SK-N-SH (cell line): ENCODE measurements at regions not wholly inside any gene's neighbourhood (a gene's known extent, or its start where the extent isn't known, plus 50 kb on each side); places are given as distances from the start of the nearest gene placed in this dataset.

ENCODE experiments used
- CTCF ChIA-PET: fragments of 300-600, 350-600 bp; formaldehyde crosslinking; extraction: SDS; loops from one replicate; lab custom pipeline; 2021; lab: Yijun Ruan, JAX
- POLR2A ChIA-PET: fragments of 350-600 bp; sonication (Branson Sonifier 250); formaldehyde crosslinking; extraction: SDS; loops from one replicate; lab custom pipeline; 2020; ENCODE audit warnings: antibody characterized with exemption, inconsistent platforms; lab: Yijun Ruan, JAX
- DNase-seq: peaks from one replicate; pipeline ENCODE4 v3.0.0; 2012
- H2AFZ ChIP-seq: fragments of 200-600 bp; sonication (generic); 2 replicates; pipeline ENCODE4 v1.8.1; 2016; ENCODE audit warnings: antibody characterized with exemption, mild to moderate bottlenecking, low read depth
- H3F3A ChIP-seq: fragments of 200-600 bp; sonication (generic); replicated peaks from 2 replicates; pipeline ENCODE3; 2016; ENCODE audit warnings: antibody characterized with exemption, mild to moderate bottlenecking; ENCODE audit not compliant: insufficient read depth
- H3K27ac ChIP-seq, 2 experiments: fragments of 200-500 bp in 1 of 2; fragments of 200-600 bp in 1 of 2; sonication (Bioruptor generic) in 1 of 2; sonication (generic), shearing (Covaris generic) in 1 of 2; 2 replicates each; pipeline versions ENCODE4 v1.5.1 to v1.6.1; 2014 to 2016; ENCODE audit warnings: low read depth in 2 of 2, inconsistent platforms in 1 of 2, low read length in 1 of 2, mild to moderate bottlenecking in 1 of 2, mixed read lengths in 1 of 2
- H3K27me3 ChIP-seq: fragments of 200-600 bp; sonication (generic), shearing (Covaris generic); 2 replicates; pipeline ENCODE4 v1.6.1; 2016; ENCODE audit warnings: mixed run types; ENCODE audit not compliant: insufficient read depth
- H3K36me3 ChIP-seq, 2 experiments: fragments of 200-500 bp in 1 of 2; fragments of 200-600 bp in 1 of 2; sonication (Bioruptor generic) in 1 of 2; sonication (generic) in 1 of 2; replicated peaks in 1 of 2; 2 replicates each; pipeline versions ENCODE3 to v1.5.1; 2014 to 2016; ENCODE audit warnings: low read length in 1 of 2, mild to moderate bottlenecking in 1 of 2; ENCODE audit not compliant: insufficient read depth in 2 of 2, control insufficient read depth in 1 of 2
- H3K4me1 ChIP-seq, 2 experiments: fragments of 200-500 bp in 1 of 2; fragments of 200-600 bp in 1 of 2; sonication (Bioruptor generic) in 1 of 2; sonication (generic), shearing (Covaris generic) in 1 of 2; 2 replicates each; pipeline versions ENCODE4 v1.5.1 to v1.6.1; 2014 to 2016; ENCODE audit warnings: low read depth in 1 of 2, low read length in 1 of 2, mixed run types in 1 of 2; ENCODE audit not compliant: insufficient read depth in 2 of 2, control insufficient read depth in 1 of 2
- H3K4me2 ChIP-seq: fragments of 200-600 bp; sonication (generic), shearing (Covaris generic); 2 replicates; pipeline ENCODE4 v1.6.1; 2017; ENCODE audit warnings: mixed run types
- H3K4me3 ChIP-seq, 2 experiments: fragments of 200-500 bp in 1 of 2; fragments of 200-600 bp in 1 of 2; sonication (Bioruptor generic) in 1 of 2; sonication (generic), shearing (Covaris generic) in 1 of 2; 2 replicates each; pipeline versions ENCODE4 v1.5.1 to v1.8.1; 2014 to 2016; ENCODE audit warnings: low read depth in 2 of 2, inconsistent platforms in 1 of 2, low read length in 1 of 2, mild to moderate bottlenecking in 1 of 2, mixed read lengths in 1 of 2, moderate library complexity in 1 of 2
- H3K79me2 ChIP-seq: fragments of 200-600 bp; sonication (generic); 2 replicates; pipeline ENCODE4 v1.8.1; 2017; ENCODE audit warnings: mild to moderate bottlenecking; ENCODE audit not compliant: insufficient read depth
- H3K9ac ChIP-seq: fragments of 200-600 bp; sonication (generic); 2 replicates; pipeline ENCODE4 v1.6.1; 2017; ENCODE audit warnings: mixed run types
- H3K9me2 ChIP-seq: fragments of 200-600 bp; sonication (generic); 2 replicates; pipeline ENCODE4 v1.6.1; 2017; ENCODE audit warnings: mixed run types
- H3K9me3 ChIP-seq: fragments of 200-600 bp; sonication (generic); 2 replicates; pipeline ENCODE4 v1.6.1; 2017; ENCODE audit warnings: mixed run types, mild to moderate bottlenecking, moderate library complexity
- H4K20me1 ChIP-seq: fragments of 200-600 bp; sonication (generic); 2 replicates; pipeline ENCODE4 v1.6.1; 2017; ENCODE audit warnings: mild to moderate bottlenecking, mixed run types; ENCODE audit not compliant: insufficient read depth
- CTCF ChIP-seq: fragments of 200-600 bp; sonication (generic); IDR thresholded peaks from 2 replicates; pipeline ENCODE4 v1.6.1; 2017; ENCODE audit warnings: antibody characterized with exemption, mild to moderate bottlenecking, moderate library complexity
- EP300 ChIP-seq, 2 experiments: IDR thresholded peaks; 2 replicates each; pipeline versions ENCODE4 v1.4.0 to v1.6.1; 2012; ENCODE audit warnings: borderline replicate concordance in 1 of 2, low read depth in 1 of 2, low read length in 1 of 2
- FOSL2 ChIP-seq: IDR thresholded peaks from 2 replicates; pipeline ENCODE4 v1.4.0; 2012; ENCODE audit warnings: low read depth, mild to moderate bottlenecking, moderate library complexity, borderline replicate concordance
- GABPA ChIP-seq: IDR thresholded peaks from 2 replicates; pipeline ENCODE4 v1.4.0; 2012; ENCODE audit warnings: low read depth, mild to moderate bottlenecking
- JUND ChIP-seq: IDR thresholded peaks from 2 replicates; pipeline ENCODE4 v1.4.0; 2012
- MAX ChIP-seq: IDR thresholded peaks from 2 replicates; pipeline ENCODE4 v1.4.0; 2012; ENCODE audit warnings: low read depth
- NRF1 ChIP-seq: IDR thresholded peaks from 2 replicates; pipeline ENCODE4 v1.6.1; 2012; ENCODE audit warnings: low read depth, mild to moderate bottlenecking, low read length
- POLR2AphosphoS5 ChIP-seq: IDR thresholded peaks from 2 replicates; pipeline ENCODE4 v1.6.1; 2012; ENCODE audit warnings: low read depth, low read length
- RAD21 ChIP-seq: IDR thresholded peaks from 2 replicates; pipeline ENCODE4 v1.6.1; 2012; ENCODE audit warnings: mild to moderate bottlenecking, low read length
- REST ChIP-seq: IDR thresholded peaks from 2 replicates; pipeline ENCODE4 v1.6.1; 2012; ENCODE audit warnings: mild to moderate bottlenecking, low read depth, low read length, moderate library complexity
- SMC3 ChIP-seq: IDR thresholded peaks from 2 replicates; pipeline ENCODE4 v1.6.1; 2012; ENCODE audit warnings: low read depth, low read length, improper control_type of control experiment
- USF2 ChIP-seq: fragments of 150-350 bp; IDR thresholded peaks from 2 replicates; pipeline ENCODE4 v1.6.1; 2017; ENCODE audit warnings: antibody characterized with exemption, low read length, low read depth, borderline replicate concordance
- YY1 ChIP-seq: IDR thresholded peaks from 2 replicates; pipeline ENCODE4 v1.4.0; 2012; ENCODE audit warnings: low read depth, mild to moderate bottlenecking
- ZBTB33 ChIP-seq: IDR thresholded peaks from 2 replicates; pipeline ENCODE4 v1.4.0; 2012; ENCODE audit warnings: low read depth, borderline replicate concordance
- WGBS: methylation state at CpG from one replicate; pipeline ENCODE4 v1.1.6; 2017; ENCODE audit warnings: low lambda C conversion rate; 5-methylcytosine and 5-hydroxymethylcytosine counted together

GRCh38 chr2:18644115-18644462 is 54.7 kb upstream of the NT5C1B start:
- ChIA-PET CTCF (no interaction called here), POLR2A (no interaction called here)
- Histone ChIP-seq H3K4me2 (no peak overlapping the region), H2AFZ (no peak overlapping the region), H3K9ac (no peak overlapping the region), H3K79me2 (no peaks in the 10 kb centered on the region), H3K9me3 (no peaks in the 10 kb centered on the region), H4K20me1 (no peaks in the 10 kb centered on the region), H3K4me1 (no peaks in the 10 kb centered on the region), H3K27ac (no peak overlapping the region), H3K4me3 (no peak overlapping the region), H3K36me3 (peaks cover 0 to 26% of the 10 kb centered on the region in 2 experiments), H3F3A (no peaks in the 10 kb centered on the region), H3K9me2 (no peaks in the 10 kb centered on the region), H3K27me3 (no peaks in the 10 kb centered on the region)
- no peak for DNase-seq
- TF ChIP-seq USF2 (no peak), ZBTB33 (no peak), SMC3 (no peak), RAD21 (no peak), MAX (no peak), NRF1 (no peak), CTCF (no peak), FOSL2 (no peak), GABPA (no peak), JUND (no peak), YY1 (no peak), EP300 (IDR thresholded peaks at IDR 0.05; ENCODE audit: borderline replicate concordance in 1 of 2, low read depth in 1 of 2, low read length in 1 of 2) (no peak), POLR2AphosphoS5 (no peak), REST (no peak)
- 77% methylated on average over 2 of the region's 2 CpGs for WGBS
